Spleen (tissue), 7 donors: ENCODE measurements at regions not wholly inside any gene's neighbourhood (a gene's known extent, or its start where the extent isn't known, plus 50 kb on each side); places are given as distances from the start of the nearest gene placed in this dataset.

Source experiments
- CTCF ChIP-seq, 11 experiments: fragments of 200-600 bp in 7 of 11; fragments of 450-650 bp in 4 of 11; sonication (generic) in 4 of 11; IDR thresholded peaks in 8 of 11; conservative IDR thresholded peaks in 3 of 11; 1 replicate in 7 of 11; 2 replicates in 4 of 11; pipeline versions ENCODE4 v1.4.0 to v1.8.0; 2016 to 2021; ENCODE audit warnings: antibody characterized with exemption in 11 of 11, inconsistent platforms in 4 of 11, mild to moderate bottlenecking in 1 of 11
- POLR2A ChIP-seq, 3 donors: fragments of 450-650 bp; IDR thresholded peaks; one replicate each; pipeline ENCODE4 v1.5.1; 2017; ENCODE audit warnings: antibody characterized with exemption in 3 of 3, mild to moderate bottlenecking in 1 of 3
- POLR2AphosphoS5 ChIP-seq, 3 donors: sonication (generic); formaldehyde crosslinking; IDR thresholded peaks; one replicate each; pipeline ENCODE4 v1.5.1; 2017; ENCODE audit warnings: antibody characterized with exemption in 3 of 3
- donor health status: DM: no; HTN: no; CAD: no; lungs with moderate emphysema.
- donor health status: DM: no; HTN: no; CAD: no.
- donor health status: DM: no; HTN: no; CAD: no.

- TF ChIP-seq CTCF (IDR thresholded peaks at IDR 0.05 in 8 of 11, conservative IDR thresholded peaks at IDR 0.05 in 3 of 11) (no peak), POLR2AphosphoS5 (IDR thresholded peaks at IDR 0.05) (no peak), POLR2A (IDR thresholded peaks at IDR 0.05) (no peak)
These were observed 78.6 kb upstream of the NAA20 start for GRCh38 chr20:19938421-19939090.
